Cardiac muscle cell (in vitro differentiated cells and primary cell): ENCODE measurements at regions not wholly inside any gene's neighbourhood (a gene's known extent, or its start where the extent isn't known, plus 50 kb on each side); places are given as distances from the start of the nearest gene placed in this dataset.
"Not testable (repeated sequence)": the region's sequence is repeated elsewhere in the genome, so short reads cannot be mapped to it uniquely, and the experiment has no call there.

Experiments
- DNase-seq, 2 donors: peaks; one replicate each; pipeline versions ENCODE4 v3.0.0 to v3.0.0-alpha.2; 2010 to 2017; ENCODE audit warnings: low read depth in 1 of 2, low spot score in 1 of 2
- H3K27ac ChIP-seq: fragments of 200-600 bp; sonication (generic); 2 replicates; pipeline ENCODE4 v1.5.1; 2016
- H3K27me3 ChIP-seq: fragments of 200-600 bp; sonication (generic); 2 replicates; pipeline ENCODE4 v1.6.0; 2016; ENCODE audit warnings: control low read depth
- H3K36me3 ChIP-seq: fragments of 200-600 bp; sonication (generic); 2 replicates; pipeline ENCODE4 v1.5.1; 2016; ENCODE audit warnings: control low read depth
- H3K4me1 ChIP-seq: fragments of 200-600 bp; sonication (generic); 2 replicates; pipeline ENCODE4 v1.8.1; 2017; ENCODE audit warnings: low read depth, mild to moderate bottlenecking, mixed run types
- H3K4me3 ChIP-seq: fragments of 200-600 bp; sonication (generic); 2 replicates; pipeline ENCODE4 v1.5.1; 2016; ENCODE audit warnings: mild to moderate bottlenecking
- H3K9me3 ChIP-seq: fragments of 200-600 bp; sonication (generic); 2 replicates; pipeline ENCODE4 v1.5.1; 2017; ENCODE audit warnings: low read depth, mild to moderate bottlenecking, control low read depth
- CTCF ChIP-seq: IDR thresholded peaks from 2 replicates; pipeline ENCODE4 v1.5.1; 2012; ENCODE audit warnings: low read depth, mild to moderate bottlenecking, low read length

GRCh38 chr20:60192326-60192725 is 234.1 kb downstream of the CDH26 start:
- no peaks in the 10 kb centered on the region for H3K4me1 ChIP-seq
- no peaks in the 10 kb centered on the region for H3K9me3 ChIP-seq
- H3K4me3 ChIP-seq: no peak overlapping the region
- no peaks in the 10 kb centered on the region for H3K36me3 ChIP-seq
- no peak overlapping the region for H3K27ac ChIP-seq
- no peak for TF ChIP-seq CTCF
- H3K27me3 ChIP-seq: no peaks in the 10 kb centered on the region
- DNase-seq: no peak

GRCh38 chr20:60199132-60199531 is 240.9 kb downstream of the CDH26 start:
- H3K4me3 ChIP-seq, DNase-seq, H3K27me3 ChIP-seq, H3K4me1 ChIP-seq, H3K27ac ChIP-seq, H3K9me3 ChIP-seq, H3K36me3 ChIP-seq: not testable (repeated sequence)

GRCh38 chr20:60199866-60200265 is 241.6 kb downstream of the CDH26 start:
- Histone ChIP-seq H3K9me3 (no peaks in the 10 kb centered on the region), H3K27me3 (no peaks in the 10 kb centered on the region), H3K27ac (no peak overlapping the region), H3K4me1 (no peaks in the 10 kb centered on the region), H3K36me3 (no peaks in the 10 kb centered on the region), H3K4me3 (no peak overlapping the region)
- DNase-seq: no peak
- no peak for TF ChIP-seq CTCF

GRCh38 chr20:60200305-60200918 is 242.2 kb downstream of the CDH26 start:
- Histone ChIP-seq H3K4me3 (no peak overlapping the region), H3K27ac (no peak overlapping the region), H3K27me3 (no peaks in the 10 kb centered on the region), H3K9me3 (no peaks in the 10 kb centered on the region), H3K36me3 (no peaks in the 10 kb centered on the region), H3K4me1 (no peaks in the 10 kb centered on the region)
- TF ChIP-seq CTCF: no peak
- no peak for DNase-seq

- H3K4me3 ChIP-seq: no peak overlapping the region
- H3K27me3 ChIP-seq: no peaks in the 10 kb centered on the region
- DNase-seq: no peak
- H3K36me3 ChIP-seq: no peaks in the 10 kb centered on the region
- no peaks in the 10 kb centered on the region for H3K9me3 ChIP-seq
- no peaks in the 10 kb centered on the region for H3K4me1 ChIP-seq
- H3K27ac ChIP-seq: no peak overlapping the region
- TF ChIP-seq CTCF: no peak
Measured at GRCh38 chr20:60201198-60201835, 243.1 kb downstream of the CDH26 start.

GRCh38 chr20:60202046-60202445 is 243.8 kb downstream of the CDH26 start:
- H3K4me3 ChIP-seq: no peak overlapping the region
- TF ChIP-seq CTCF: no peak

More at GRCh38 chr20:60202046-60202445, 243.8 kb downstream of the CDH26 start:
- Histone ChIP-seq H3K4me1 (no peaks in the 10 kb centered on the region), H3K9me3 (no peaks in the 10 kb centered on the region), H3K27me3 (no peaks in the 10 kb centered on the region), H3K36me3 (no peaks in the 10 kb centered on the region), H3K27ac (no peak overlapping the region)
- no peak for DNase-seq
